Thoracic aorta (tissue), 2 donors: ENCODE measurements at regions not wholly inside any gene's neighbourhood (a gene's known extent, or its start where the extent isn't known, plus 50 kb on each side); places are given as distances from the start of the nearest gene placed in this dataset.

ENCODE experiments used
- ATAC-seq: fragments of 150-250 bp; one replicate; pipeline ENCODE4 v1.8.0; 2017; ENCODE audit warnings: low read depth; ENCODE audit not compliant: insufficient number of reproducible peaks, low FRiP score
- DNase-seq: peaks from one replicate; pipeline ENCODE4 v3.0.0-alpha.2; 2020; ENCODE audit warnings: low spot score
- H3K27ac ChIP-seq, 2 donors: fragments of 200-600 bp; sonication (generic); 1 replicate in 1 of 2; 2 replicates in 1 of 2; pipeline ENCODE4 v1.5.1; 2016; ENCODE audit warnings: mild to moderate bottlenecking in 2 of 2, moderate library complexity in 2 of 2
- H3K27me3 ChIP-seq: fragments of 200-600 bp; sonication (generic); replicated peaks from 2 replicates; pipeline ENCODE4 v1.6.0; 2016; ENCODE audit warnings: mild to moderate bottlenecking; ENCODE audit not compliant: insufficient read depth
- H3K36me3 ChIP-seq: fragments of 200-600 bp; sonication (generic); one replicate; pipeline ENCODE4 v1.5.1; 2016
- H3K4me1 ChIP-seq, 2 donors: fragments of 200-600 bp; sonication (generic); 1 replicate in 1 of 2; 2 replicates in 1 of 2; pipeline versions ENCODE4 v1.5.1 to v1.6.0; 2016; ENCODE audit warnings: low read depth in 2 of 2, mild to moderate bottlenecking in 1 of 2; ENCODE audit not compliant: control insufficient read depth in 1 of 2
- H3K4me3 ChIP-seq: fragments of 200-600 bp; sonication (generic); 2 replicates; pipeline ENCODE4 v1.5.1; 2016; ENCODE audit warnings: mild to moderate bottlenecking
- H3K9me3 ChIP-seq: fragments of 200-600 bp; sonication (generic); 2 replicates; pipeline ENCODE4 v1.5.1; 2016
- CTCF ChIP-seq: fragments of 200-600 bp; sonication (generic); IDR thresholded peaks from one replicate; pipeline ENCODE4 v1.5.1; 2019; ENCODE audit warnings: antibody characterized with exemption

GRCh38 chr10:128713874-128714570 is 587.8 kb upstream of the MKI67 start:
- ATAC-seq (no peak), DNase-seq (no peak)
- Histone ChIP-seq H3K4me1 (no peaks in the 10 kb centered on the region), H3K4me3 (no peak overlapping the region), H3K27me3 (no peaks in the 10 kb centered on the region), H3K27ac (no peak overlapping the region), H3K9me3 (no peaks in the 10 kb centered on the region), H3K36me3 (no peaks in the 10 kb centered on the region)
- no peak for TF ChIP-seq CTCF

GRCh38 chr10:128714644-128715415 is 588.6 kb upstream of the MKI67 start:
- DNase-seq = no peak
- H3K27me3 ChIP-seq = no peaks in the 10 kb centered on the region
- no peaks in the 10 kb centered on the region for H3K4me1 ChIP-seq
- TF ChIP-seq CTCF = no peak
- no peaks in the 10 kb centered on the region for H3K9me3 ChIP-seq
- no peak for ATAC-seq
- no peak overlapping the region for H3K4me3 ChIP-seq
- H3K36me3 ChIP-seq = no peaks in the 10 kb centered on the region
- no peak overlapping the region for H3K27ac ChIP-seq

GRCh38 chr10:128716181-128716580 is 590.0 kb upstream of the MKI67 start:
- DNase-seq (no peak), ATAC-seq (no peak)
- Histone ChIP-seq H3K9me3 (no peaks in the 10 kb centered on the region), H3K27me3 (no peaks in the 10 kb centered on the region), H3K4me1 (no peaks in the 10 kb centered on the region), H3K27ac (no peak overlapping the region), H3K4me3 (no peak overlapping the region), H3K36me3 (no peaks in the 10 kb centered on the region)
- TF ChIP-seq CTCF = no peak

- Histone ChIP-seq H3K4me1 (no peaks in the 10 kb centered on the region), H3K9me3 (no peaks in the 10 kb centered on the region), H3K27ac (no peak overlapping the region), H3K27me3 (no peaks in the 10 kb centered on the region), H3K36me3 (no peaks in the 10 kb centered on the region), H3K4me3 (no peak overlapping the region)
- DNase-seq (no peak), ATAC-seq (no peak)
- TF ChIP-seq CTCF = no peak
These were observed 595.8 kb upstream of the MKI67 start for GRCh38 chr10:128721963-128722445.

- H3K4me1 ChIP-seq = no peaks in the 10 kb centered on the region
- H3K9me3 ChIP-seq = no peaks in the 10 kb centered on the region
- no peaks in the 10 kb centered on the region for H3K36me3 ChIP-seq
- TF ChIP-seq CTCF = no peak
- no peak overlapping the region for H3K4me3 ChIP-seq
- no peak overlapping the region for H3K27ac ChIP-seq
- ATAC-seq (no peak), DNase-seq (no peak)
- H3K27me3 ChIP-seq = no peaks in the 10 kb centered on the region
These were observed 596.7 kb upstream of the MKI67 start for GRCh38 chr10:128722947-128723346.
